Endothelial cell of umbilical vein (primary cell): ENCODE measurements at regions not wholly inside any gene's neighbourhood (a gene's known extent, or its start where the extent isn't known, plus 50 kb on each side); places are given as distances from the start of the nearest gene placed in this dataset.

Experiments used
- BruUV-seq: library from RNA; stranded (reverse); fragments of 400-500 nt; replicated peaks from 2 replicates; lab custom pipeline; 2021; lab: Mats Ljungman, UMichigan
- CTCF ChIA-PET: fragments of 300-600, 350-600 bp; sonication (Branson Sonifier 250); formaldehyde crosslinking; loops from one replicate; lab custom pipeline; 2021; ENCODE audit warnings: antibody characterized with exemption, inconsistent platforms; lab: Charles Lee
- POLR2A ChIA-PET: fragments of 300-600, 350-600 bp; sonication (Branson Sonifier 250); formaldehyde crosslinking; loops from one replicate; lab custom pipeline; 2021; ENCODE audit warnings: antibody characterized with exemption, inconsistent platforms; lab: Charles Lee
- DNase-seq: peaks from one replicate; pipeline ENCODE4 v3.0.0-alpha.2; 2011; ENCODE audit warnings: low read depth, low spot score
- FAIRE-seq: peaks from 2 replicates; lab custom pipeline; 2011; peaks lifted over from hg19 to GRCh38; lab: Jason Lieb, UNC
- H2AFZ ChIP-seq: 2 replicates; pipeline ENCODE4 v1.6.0; 2012; ENCODE audit warnings: low read depth, low read length, control low read depth, inconsistent platforms
- H3K27ac ChIP-seq: 2 replicates; pipeline ENCODE4 v1.5.1; 2011; ENCODE audit warnings: low read depth, mild to moderate bottlenecking, control low read depth, low read length, moderate library complexity; ENCODE audit not compliant: insufficient read depth
- H3K27me3 ChIP-seq, 2 experiments: 2 replicates each; pipeline versions ENCODE4 v1.6.0 to v1.6.1; 2011; ENCODE audit warnings: low read length in 2 of 2, mixed read lengths in 1 of 2; ENCODE audit not compliant: control insufficient read depth in 2 of 2, insufficient read depth in 2 of 2
- H3K36me3 ChIP-seq, 2 experiments: 2 replicates in 1 of 2; 3 replicates in 1 of 2; pipeline ENCODE4 v1.5.1; 2011; ENCODE audit warnings: low read length in 2 of 2, mild to moderate bottlenecking in 1 of 2, moderate library complexity in 1 of 2; ENCODE audit not compliant: control insufficient read depth in 2 of 2, insufficient read depth in 2 of 2; ENCODE audit errors: extremely low read depth in 1 of 2
- H3K4me1 ChIP-seq: 3 replicates; pipeline ENCODE4 v1.5.1; 2011; ENCODE audit warnings: mild to moderate bottlenecking, low read length; ENCODE audit not compliant: control insufficient read depth, insufficient read depth; ENCODE audit errors: extremely low read depth
- H3K4me2 ChIP-seq: 2 replicates; pipeline ENCODE4 v1.6.1; 2011; ENCODE audit warnings: low read length, control low read depth, mixed read lengths; ENCODE audit not compliant: insufficient read depth
- H3K4me3 ChIP-seq, 3 experiments: fragments of 200-600 bp in 1 of 3; sonication (generic), shearing (Covaris generic) in 1 of 3; replicated peaks in 1 of 3; 2 replicates each; pipeline ENCODE4 v1.5.1; 2011 to 2016; ENCODE audit warnings: control low read depth in 3 of 3, low read length in 3 of 3, mild to moderate bottlenecking in 2 of 3, inconsistent platforms in 1 of 3, low read depth in 1 of 3, moderate library complexity in 1 of 3; ENCODE audit not compliant: insufficient read depth in 1 of 3
- H3K79me2 ChIP-seq: 2 replicates; pipeline ENCODE4 v1.6.0; 2012; ENCODE audit warnings: low read length, inconsistent platforms; ENCODE audit not compliant: control insufficient read depth, insufficient read depth
- H3K9ac ChIP-seq: replicated peaks from 2 replicates; pipeline ENCODE3; 2011; ENCODE audit warnings: low read length, control low read depth; ENCODE audit not compliant: insufficient read depth; ENCODE audit errors: extremely low read depth
- H3K9me1 ChIP-seq: replicated peaks from 3 replicates; pipeline ENCODE4 v1.6.0; 2011; ENCODE audit warnings: mild to moderate bottlenecking, low read length; ENCODE audit not compliant: control insufficient read depth, insufficient read depth; ENCODE audit errors: extremely low read depth
- H3K9me3 ChIP-seq: replicated peaks from 2 replicates; pipeline ENCODE4 v1.5.1; 2012; ENCODE audit warnings: low read length, inconsistent platforms; ENCODE audit not compliant: control insufficient read depth, insufficient read depth
- H4K20me1 ChIP-seq: replicated peaks from 2 replicates; pipeline ENCODE3; 2011; ENCODE audit warnings: mild to moderate bottlenecking, low read length; ENCODE audit not compliant: control insufficient read depth, insufficient read depth; ENCODE audit errors: extremely low read depth
- CTCF ChIP-seq, 2 donors: IDR thresholded peaks; 1 replicate in 1 of 2; 2 replicates in 1 of 2; pipeline ENCODE4 v1.5.1; 2011; ENCODE audit warnings: low read length in 2 of 2, mild to moderate bottlenecking in 2 of 2, moderate library complexity in 2 of 2, control low read depth in 1 of 2, inconsistent platforms in 1 of 2, low read depth in 1 of 2; ENCODE audit not compliant: insufficient read depth in 1 of 2; ENCODE audit errors: extremely low read depth in 1 of 2
- EZH2 ChIP-seq: IDR thresholded peaks from 2 replicates; pipeline ENCODE4 v1.6.1; 2012; ENCODE audit warnings: borderline replicate concordance, low read depth, mild to moderate bottlenecking, moderate library complexity, low read length, inconsistent platforms; ENCODE audit not compliant: severe bottlenecking
- FOS ChIP-seq: IDR thresholded peaks from 2 replicates; pipeline ENCODE4 v1.6.1; 2011; ENCODE audit warnings: mild to moderate bottlenecking, low read length, moderate library complexity, borderline replicate concordance; ENCODE audit not compliant: insufficient read depth
- GATA2 ChIP-seq: IDR thresholded peaks from 2 replicates; pipeline ENCODE4 v1.7.0; 2011; ENCODE audit warnings: low read depth, mild to moderate bottlenecking, moderate library complexity, mixed read lengths, low read length; ENCODE audit not compliant: insufficient read length, insufficient read depth
- JUN ChIP-seq: IDR thresholded peaks from 2 replicates; pipeline ENCODE4 v1.6.1; 2011; ENCODE audit warnings: borderline replicate concordance, low read depth; ENCODE audit not compliant: insufficient read length, insufficient read depth
- MAX ChIP-seq: IDR thresholded peaks from 2 replicates; pipeline ENCODE4 v1.6.1; 2011; ENCODE audit not compliant: insufficient read depth, insufficient read length
- MYC ChIP-seq: IDR thresholded peaks from one replicate; pipeline ENCODE4 v1.6.1; 2011; ENCODE audit warnings: mild to moderate bottlenecking, low read depth, low read length
- POLR2A ChIP-seq: IDR thresholded peaks from 2 replicates; pipeline ENCODE4 v1.6.1; 2012; ENCODE audit warnings: low read depth, mild to moderate bottlenecking, control low read depth, low read length
- POLR2AphosphoS5 ChIP-seq: IDR thresholded peaks from 2 replicates; pipeline ENCODE4 v1.6.1; 2012; ENCODE audit warnings: low read depth, mild to moderate bottlenecking, control low read depth, low read length, moderate library complexity; ENCODE audit not compliant: insufficient read depth
- dilution Hi-C: fragments of 300-500 bp; cut with MboI; formaldehyde crosslinking; loops from one replicate; pipeline ENCODE4 v1.15.0; 2019; ENCODE audit warnings: low sequenced_read_pairs; ENCODE audit not compliant: extremely low pct_ligation_motif_present
- intact Hi-C: fragments of 100-400 bp; cut with micrococcal nuclease; formaldehyde crosslinking; loops from one replicate; pipeline ENCODE4 v1.10.0; 2022

- ChIA-PET CTCF (no interaction called here), POLR2A (no interaction called here)
- dilution Hi-C loops (no loop called here), intact Hi-C loops (no loop called here)
- no peak overlapping the region for H3K27ac ChIP-seq
- H3K9me1 ChIP-seq, result no peaks in the 10 kb centered on the region
- no TSS peak for BruUV-seq
- no peak overlapping the region for H3K4me3 ChIP-seq
- no peak overlapping the region for H3K4me2 ChIP-seq
- H3K9me3 ChIP-seq, result peaks cover 5% of the 10 kb centered on the region
- no peaks in the 10 kb centered on the region for H3K4me1 ChIP-seq
- no peak overlapping the region for H3K9ac ChIP-seq
- no peak for FAIRE-seq
- no peaks in the 10 kb centered on the region for H3K79me2 ChIP-seq
- no peaks in the 10 kb centered on the region for H3K36me3 ChIP-seq
- no peak for DNase-seq
- TF ChIP-seq MYC (no peak), GATA2 (no peak), POLR2AphosphoS5 (no peak), CTCF (IDR thresholded peaks at IDR 0.05; ENCODE audit: extremely low read depth in 1 of 2, insufficient read depth in 1 of 2, low read depth in 1 of 2, low read length in 2 of 2) (no peak), EZH2 (no peak), MAX (no peak), POLR2A (no peak), FOS (no peak), JUN (no peak)
- H4K20me1 ChIP-seq, result no peaks in the 10 kb centered on the region
- H3K27me3 ChIP-seq, result no peaks in the 10 kb centered on the region
- H2AFZ ChIP-seq, result no peak overlapping the region
Measured at GRCh38 chr16:62664566-62664965, 628.3 kb upstream of the CDH8 start.
